GM12878 (cell line): ENCODE measurements at regions not wholly inside any gene's neighbourhood (a gene's known extent, or its start where the extent isn't known, plus 50 kb on each side); places are given as distances from the start of the nearest gene placed in this dataset.

Experiments
- ATAC-seq: fragments of 200-7000 bp; cut with Tn5 transposase; 3 replicates; pipeline ENCODE4 v1.9.1; 2020; ENCODE audit warnings: mild to moderate bottlenecking, moderate library complexity
- BruUV-seq: library from RNA; stranded (reverse); fragments of 400-500 nt; replicated peaks from 2 replicates; lab custom pipeline; 2021; lab: Mats Ljungman, UMichigan
- CTCF ChIA-PET: fragments of 300-600 bp; sonication (Branson Sonifier 250); formaldehyde crosslinking; extraction: SDS; loops from one replicate; lab custom pipeline; 2021; ENCODE audit warnings: inconsistent platforms; lab: Yijun Ruan, JAX
- POLR2A ChIA-PET: fragments of 350-600 bp; formaldehyde crosslinking; extraction: SDS; loops from one replicate; lab custom pipeline; 2021; ENCODE audit warnings: inconsistent platforms; lab: Charles Lee
- RAD21 ChIA-PET: fragments of 300-600 bp; sonication (Branson Sonifier 250); formaldehyde crosslinking; loops from one replicate; lab custom pipeline; 2023; ENCODE audit warnings: antibody characterized with exemption; ENCODE audit not compliant: unreplicated experiment; lab: Charles Lee
- SMC1A ChIA-PET: fragments of 300-600 bp; sonication (Branson Sonifier 250); formaldehyde crosslinking; loops from one replicate; lab custom pipeline; 2023; ENCODE audit not compliant: unreplicated experiment, uncharacterized antibody; lab: Charles Lee
- DNase-seq: peaks from one replicate; pipeline ENCODE4 v3.0.0-alpha.2; 2011; ENCODE audit warnings: low read depth, low spot score
- FAIRE-seq: peaks from 3 replicates; lab custom pipeline; 2011; peaks lifted over from hg19 to GRCh38; lab: Jason Lieb, UNC
- H2AFZ ChIP-seq: 2 replicates; pipeline ENCODE4 v1.6.0; 2011; ENCODE audit warnings: low read depth, low read length, control low read depth; ENCODE audit not compliant: control insufficient read depth
- H3K27ac ChIP-seq: 2 replicates; pipeline ENCODE4 v1.5.1; 2011; ENCODE audit warnings: control low read depth; ENCODE audit not compliant: control insufficient read depth, insufficient read depth
- H3K27me3 ChIP-seq, 2 experiments: replicated peaks in 1 of 2; 2 replicates each; pipeline versions ENCODE4 v1.6.0 to v1.6.1; 2011; ENCODE audit warnings: low read length in 1 of 2; ENCODE audit not compliant: control insufficient read depth in 2 of 2, insufficient read depth in 2 of 2
- H3K36me3 ChIP-seq, 2 experiments: 2 replicates each; pipeline ENCODE4 v1.5.1; 2011; ENCODE audit warnings: low read length in 1 of 2; ENCODE audit not compliant: control insufficient read depth in 2 of 2, insufficient read depth in 2 of 2
- H3K4me1 ChIP-seq: 2 replicates; pipeline ENCODE4 v1.6.1; 2011; ENCODE audit warnings: mild to moderate bottlenecking, low read length, moderate library complexity, mixed read lengths; ENCODE audit not compliant: control insufficient read depth, insufficient read depth
- H3K4me2 ChIP-seq: 2 replicates; pipeline ENCODE4 v1.6.0; 2011; ENCODE audit warnings: control low read depth; ENCODE audit not compliant: control insufficient read depth, insufficient read depth
- H3K4me3 ChIP-seq: fragments of 200-600 bp; sonication (generic); 2 replicates; pipeline ENCODE4 v1.5.1; 2016
- H3K79me2 ChIP-seq: 2 replicates; pipeline ENCODE4 v1.6.0; 2011; ENCODE audit warnings: low read length; ENCODE audit not compliant: control insufficient read depth, insufficient read depth
- H3K9ac ChIP-seq: 2 replicates; pipeline ENCODE4 v1.8.0; 2011; ENCODE audit warnings: low read length, control low read depth, mixed read lengths; ENCODE audit not compliant: control insufficient read depth, insufficient read depth
- H3K9me3 ChIP-seq: replicated peaks from 3 replicates; pipeline ENCODE4 v1.5.1; 2011; ENCODE audit warnings: mild to moderate bottlenecking, low read length; ENCODE audit not compliant: control insufficient read depth, insufficient read depth
- H4K20me1 ChIP-seq: 2 replicates; pipeline ENCODE4 v1.6.0; 2011; ENCODE audit not compliant: control insufficient read depth, insufficient read depth
- CHD1 ChIP-seq: IDR thresholded peaks from 2 replicates; pipeline ENCODE4 v1.6.1; 2012; ENCODE audit warnings: low read depth, low read length, improper control_type of control experiment
- POLR2A ChIP-seq: IDR thresholded peaks from 2 replicates; pipeline ENCODE4 v1.6.1; 2011; ENCODE audit warnings: low read depth, mild to moderate bottlenecking, low read length
- ZNF622 ChIP-seq: fragments of 450-650 bp; IDR thresholded peaks from 2 replicates; pipeline ENCODE4 v1.6.1; 2017; ENCODE audit warnings: mild to moderate bottlenecking, inconsistent platforms
- WGBS: methylation state at CpG from one replicate; pipeline ENCODE4 v1.1.6; 2016; ENCODE audit warnings: low lambda C conversion rate; ENCODE audit not compliant: insufficient replicate concordance, insufficient coverage; ENCODE audit errors: missing lambda C conversion rate; 5-methylcytosine and 5-hydroxymethylcytosine counted together
- in situ Hi-C: fragments of 300-500 bp; cut with MboI; formaldehyde crosslinking; loops from 9 replicates; pipeline ENCODE4 v1.14.3; 2018; ENCODE audit warnings: mixed read lengths
- intact Hi-C: fragments of 100-400 bp; cut with micrococcal nuclease; formaldehyde crosslinking; loops from one replicate; pipeline ENCODE4 v1.14.2; 2022; ENCODE audit not compliant: unreplicated experiment
- TF ChIP-seq, protein P1 (sequence below): IDR thresholded peaks from 2 replicates; pipeline ENCODE4 v1.6.1; 2012; ENCODE audit warnings: low read depth, low read length, improper control_type of control experiment

DNA sequence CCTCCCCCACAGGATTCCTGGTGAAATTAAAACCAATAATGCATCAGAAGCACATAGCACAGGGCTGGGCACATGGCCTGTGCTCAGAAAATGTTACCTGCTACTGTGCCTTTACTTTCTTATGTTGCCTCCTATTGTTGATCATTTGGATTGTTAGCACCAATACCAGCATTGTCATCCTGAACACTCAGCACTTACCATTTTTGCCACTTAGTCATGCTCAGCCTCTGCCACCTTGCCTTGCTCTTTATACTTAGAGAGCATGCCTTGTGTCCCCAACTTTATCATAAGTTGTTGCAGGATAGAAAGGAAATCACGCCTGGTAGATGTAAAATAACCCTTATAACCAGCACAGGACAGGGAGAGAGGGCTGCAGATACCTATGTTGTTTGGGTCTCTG lies 361.0 kb upstream of the RUNX1 start:
- no TSS peak for BruUV-seq
- DNase-seq (no peak), FAIRE-seq (no peak), ATAC-seq (no peak)
- 0% methylated on average over 1 of the region's 1 CpG for WGBS
- ChIA-PET POLR2A (no interaction called here), SMC1A (no interaction called here), RAD21 (no interaction called here), CTCF (no interaction called here)
- no peaks in the 10 kb centered on the region; a peak in 1 of 4 replicates for H3K27me3 ChIP-seq
- intact Hi-C loops (no loop called here), in situ Hi-C loops (no loop called here)
- H3K9ac ChIP-seq: no peak overlapping the region
- H3K79me2 ChIP-seq: no peaks in the 10 kb centered on the region
- no peaks in the 10 kb centered on the region for H3K36me3 ChIP-seq
- no peaks in the 10 kb centered on the region for H3K9me3 ChIP-seq
- H4K20me1 ChIP-seq: no peaks in the 10 kb centered on the region
- no peak overlapping the region for H3K4me2 ChIP-seq
- H3K4me3 ChIP-seq: no peak overlapping the region
- no peak overlapping the region for H2AFZ ChIP-seq
- H3K4me1 ChIP-seq: no peaks in the 10 kb centered on the region
- no peak for TF ChIP-seq CHD1
- no peak for TF ChIP-seq POLR2A
- TF ChIP-seq, protein P1, sequence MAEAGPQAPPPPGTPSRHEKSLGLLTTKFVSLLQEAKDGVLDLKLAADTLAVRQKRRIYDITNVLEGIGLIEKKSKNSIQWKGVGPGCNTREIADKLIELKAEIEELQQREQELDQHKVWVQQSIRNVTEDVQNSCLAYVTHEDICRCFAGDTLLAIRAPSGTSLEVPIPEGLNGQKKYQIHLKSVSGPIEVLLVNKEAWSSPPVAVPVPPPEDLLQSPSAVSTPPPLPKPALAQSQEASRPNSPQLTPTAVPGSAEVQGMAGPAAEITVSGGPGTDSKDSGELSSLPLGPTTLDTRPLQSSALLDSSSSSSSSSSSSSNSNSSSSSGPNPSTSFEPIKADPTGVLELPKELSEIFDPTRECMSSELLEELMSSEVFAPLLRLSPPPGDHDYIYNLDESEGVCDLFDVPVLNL: no peak
- TF ChIP-seq, all 136 proteins: peak for 0
- no peak overlapping the region for H3K27ac ChIP-seq

DNA sequence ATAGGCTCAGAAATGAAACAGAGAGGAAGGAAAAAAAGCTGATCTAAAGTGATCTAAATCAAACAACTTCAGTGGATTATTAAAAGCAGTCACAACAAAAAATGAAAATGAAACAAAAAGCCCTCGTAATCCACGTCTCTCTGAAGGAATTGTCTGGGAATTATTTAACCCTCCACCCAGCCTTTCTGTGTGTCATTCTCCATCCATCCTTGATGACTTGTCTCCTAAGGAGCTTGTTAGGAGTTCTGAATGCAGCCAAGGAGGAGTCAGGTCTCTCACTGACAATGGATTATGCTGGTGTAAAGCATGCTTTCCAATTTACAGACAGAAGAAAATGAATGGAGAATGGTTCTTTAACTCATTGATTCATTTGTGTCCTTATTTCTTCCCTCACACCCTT lies 359.3 kb upstream of the RUNX1 start:
- H3K36me3 ChIP-seq: no peaks in the 10 kb centered on the region
- TF ChIP-seq ZNF622: no peak
- no peaks in the 10 kb centered on the region for H3K9me3 ChIP-seq
- peaks cover 0 to 3% of the 10 kb centered on the region in 2 experiments; a peak in 2 of 4 replicates for H3K27me3 ChIP-seq
- no peak for DNase-seq
- intact Hi-C loops: no loop called here
- H4K20me1 ChIP-seq: no peaks in the 10 kb centered on the region
- in situ Hi-C loops: loop anchor here (10.0 kb wide), 1 partner anchor 664 kb away; no protein-coding TSS in a partner anchor
- 0% methylated on average over 2 of the region's 2 CpGs for WGBS
- no peak overlapping the region for H3K4me3 ChIP-seq
- CTCF ChIA-PET: interaction anchor here (1.0 kb wide), 1 partner anchor 621 kb away, joined by 3 read pairs; no protein-coding TSS in a partner anchor
- no peaks in the 10 kb centered on the region for H3K4me1 ChIP-seq
- POLR2A ChIA-PET: no interaction called here
- no peak overlapping the region for H3K27ac ChIP-seq
- RAD21 ChIA-PET: no interaction called here
- H3K4me2 ChIP-seq: no peak overlapping the region
- H3K9ac ChIP-seq: no peak overlapping the region
- no peaks in the 10 kb centered on the region for H3K79me2 ChIP-seq
- SMC1A ChIA-PET: no interaction called here
- no peak overlapping the region for H2AFZ ChIP-seq
- no TSS peak for BruUV-seq
- ATAC-seq: no peak
- no peak for FAIRE-seq
